GM12891 (cell line): ENCODE measurements at regions not wholly inside any gene's neighbourhood (a gene's known extent, or its start where the extent isn't known, plus 50 kb on each side); places are given as distances from the start of the nearest gene placed in this dataset.

Source experiments
- DNase-seq: peaks from one replicate; pipeline ENCODE4 v3.0.0; 2011; ENCODE audit warnings: low spot score; ENCODE audit not compliant: insufficient read length
- FAIRE-seq: peaks from 2 replicates; lab custom pipeline; 2011; peaks lifted over from hg19 to GRCh38; lab: Jason Lieb, UNC
- PAX5 ChIP-seq: IDR thresholded peaks from 2 replicates; pipeline ENCODE4 v1.6.1; 2011; ENCODE audit warnings: low read length, moderate library complexity, mild to moderate bottlenecking; ENCODE audit not compliant: insufficient read depth, severe bottlenecking
- POLR2A ChIP-seq: IDR thresholded peaks from 2 replicates; pipeline ENCODE4 v1.6.1; 2011; ENCODE audit warnings: low read depth, low read length, control low read depth
- POLR2AphosphoS5 ChIP-seq: IDR thresholded peaks from 2 replicates; pipeline ENCODE4 v1.6.1; 2011; ENCODE audit warnings: low read depth, low read length, control low read depth
- POU2F2 ChIP-seq: IDR thresholded peaks from 2 replicates; pipeline ENCODE4 v1.6.1; 2011; ENCODE audit warnings: low read depth, mild to moderate bottlenecking, control low read depth, low read length, moderate library complexity
- SPI1 ChIP-seq: IDR thresholded peaks from 2 replicates; pipeline ENCODE4 v1.6.1; 2011; ENCODE audit warnings: low read depth, low read length, control low read depth
- TAF1 ChIP-seq: IDR thresholded peaks from 2 replicates; pipeline ENCODE4 v1.6.1; 2011; ENCODE audit warnings: low read depth, low read length, control low read depth

DNA sequence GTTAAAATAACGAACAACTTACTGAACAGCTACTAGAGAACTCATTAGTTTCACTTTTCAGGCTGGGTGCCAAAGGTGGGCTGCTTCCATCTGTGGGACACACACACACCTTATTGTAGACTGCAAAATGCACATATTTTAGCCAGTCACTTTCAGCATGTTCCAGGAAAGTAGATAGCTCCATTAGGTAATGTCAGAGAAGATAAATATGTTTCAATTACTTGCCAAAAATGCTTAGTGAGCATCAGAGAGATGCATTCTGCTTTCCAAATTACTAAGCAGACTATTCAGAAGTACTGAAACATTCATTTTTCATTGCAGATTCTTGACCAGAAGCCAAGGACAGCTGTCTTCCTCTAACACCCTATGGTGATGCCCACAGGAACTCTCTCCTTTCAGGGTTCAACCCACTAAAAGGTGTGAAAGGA is 56.2 kb upstream of the APC start:
- TF ChIP-seq POU2F2 (no peak), POLR2A (no peak), TAF1 (no peak), POLR2AphosphoS5 (no peak), PAX5 (no peak), SPI1 (no peak)
- DNase-seq (no peak), FAIRE-seq (peak; percentile 69)

DNA sequence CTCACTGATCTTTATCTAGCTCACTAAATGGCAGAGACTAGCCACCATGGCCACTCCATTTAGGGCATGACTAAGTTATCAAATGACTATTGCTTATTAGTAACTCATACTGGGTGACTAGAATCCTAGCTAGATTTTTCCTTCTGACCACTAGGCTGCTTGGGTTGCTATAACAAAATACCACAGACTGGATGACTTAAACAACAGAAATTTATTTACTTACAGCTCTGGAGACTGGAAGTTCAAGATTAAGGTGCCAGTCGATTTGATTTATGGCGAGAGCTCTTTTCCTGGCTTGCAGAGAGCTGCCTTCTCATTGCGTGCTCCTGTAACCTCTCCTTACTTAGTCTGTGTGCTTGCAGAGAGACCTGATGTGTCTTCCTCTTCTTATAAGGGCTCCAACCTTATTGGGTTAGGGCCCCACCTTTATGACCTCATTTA is 55.0 kb upstream of the APC start:
- FAIRE-seq (no peak), DNase-seq (no peak)
- TF ChIP-seq SPI1 (no peak), POLR2A (no peak), TAF1 (no peak), PAX5 (no peak), POU2F2 (no peak), POLR2AphosphoS5 (no peak)

DNA sequence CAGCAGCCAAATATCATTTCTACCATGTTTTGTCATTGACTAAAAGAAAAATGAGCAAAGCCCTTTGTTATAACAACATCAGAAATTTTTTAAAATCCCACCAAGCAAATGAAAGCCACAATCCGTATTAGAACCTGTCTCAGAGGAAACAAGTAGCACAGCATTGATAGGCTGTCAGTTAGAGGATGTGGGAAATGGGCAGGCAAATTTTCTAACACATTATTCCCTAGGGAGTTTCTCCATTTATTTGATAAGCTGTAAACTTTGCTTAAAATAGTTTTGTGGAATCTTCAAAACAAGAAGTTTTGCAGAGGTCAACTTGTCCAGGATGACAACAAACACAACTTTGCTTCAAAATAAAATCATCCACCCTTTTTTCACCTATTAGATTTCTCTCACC is 53.6 kb upstream of the APC start:
- TF ChIP-seq TAF1 (no peak), SPI1 (peak; percentile 34; the same call in 1 of the 2 replicates), POU2F2 (no peak)
- FAIRE-seq: no peak
- DNase-seq: no peak

DNA sequence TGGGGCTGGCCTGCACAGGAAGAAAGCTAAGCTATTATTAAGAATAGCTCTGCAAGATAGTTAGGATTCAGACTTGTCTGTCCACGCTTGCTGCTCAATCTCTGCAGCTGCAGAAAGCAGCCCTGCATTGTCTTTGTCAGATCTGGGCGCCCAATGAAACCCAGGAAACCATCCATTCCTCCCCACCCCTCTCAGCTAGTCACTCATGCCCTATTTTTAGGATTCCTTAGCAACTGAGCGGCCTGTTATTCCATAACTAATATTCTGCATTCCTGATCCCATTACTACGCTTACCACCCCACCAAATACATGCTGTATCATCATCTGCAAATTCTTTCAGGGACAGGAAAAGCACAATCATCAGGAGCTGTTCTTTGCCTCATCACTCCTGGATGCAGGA is 52.9 kb upstream of the APC start:
- FAIRE-seq (peak; percentile 51), DNase-seq (no peak)

DNA sequence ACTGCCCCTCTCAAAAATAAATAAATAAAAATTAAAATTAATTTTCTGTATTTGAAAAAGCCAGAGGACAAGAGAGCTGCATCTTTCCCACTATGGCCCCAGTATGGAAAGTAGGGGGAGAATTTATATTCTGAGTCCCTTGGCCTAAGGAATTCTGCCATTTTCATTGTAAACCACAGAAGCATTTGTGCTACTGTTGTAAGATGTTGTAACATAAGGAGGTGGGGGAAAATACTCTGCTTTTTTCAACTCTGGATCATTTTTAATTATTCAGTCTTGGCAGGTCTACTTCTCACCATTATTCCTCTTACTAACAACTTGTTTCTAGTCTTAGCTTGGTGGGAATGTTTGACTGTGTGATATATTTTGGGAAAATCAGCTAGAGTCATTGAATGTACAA is 52.3 kb upstream of the APC start:
- FAIRE-seq: no peak
- TF ChIP-seq POU2F2 (no peak), PAX5 (no peak), TAF1 (no peak), POLR2AphosphoS5 (no peak), SPI1 (no peak), POLR2A (no peak)

More for the DNA sequence above, 52.9 kb upstream of the APC start:
- TF ChIP-seq POLR2A: no peak
- no peak for TF ChIP-seq POU2F2
- TF ChIP-seq TAF1: no peak
- no peak for TF ChIP-seq POLR2AphosphoS5
- no peak for TF ChIP-seq PAX5
- no peak for TF ChIP-seq SPI1

GRCh38 chr5:112685931-112686330 is 51.8 kb upstream of the APC start:
- no peak for TF ChIP-seq TAF1
- no peak for TF ChIP-seq SPI1
- TF ChIP-seq POU2F2: no peak
- FAIRE-seq (peak; percentile 58), DNase-seq (no peak)

More for the DNA sequence above, 52.3 kb upstream of the APC start:
- no peak for DNase-seq

DNA sequence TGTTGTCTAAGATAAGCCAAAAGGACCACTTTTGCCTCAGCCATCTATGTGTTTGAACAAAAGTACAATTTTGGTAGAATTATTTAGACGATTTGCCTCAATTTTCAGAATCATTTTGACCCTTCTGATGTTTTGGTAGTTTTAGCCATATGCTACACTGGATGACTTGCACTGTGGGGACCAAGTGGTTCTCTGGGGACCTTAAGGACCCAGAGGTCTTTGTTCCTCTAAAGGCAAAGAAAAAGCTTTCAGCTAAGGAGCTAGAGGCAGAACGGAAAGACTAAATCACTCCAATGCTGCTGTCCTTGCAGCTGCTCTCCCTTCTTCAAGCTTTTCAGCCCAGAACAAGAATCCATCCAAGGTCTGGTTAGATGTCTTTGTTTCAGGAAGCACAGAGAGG is 51.0 kb upstream of the APC start:
- TF ChIP-seq POLR2AphosphoS5: no peak
- no peak for TF ChIP-seq PAX5
- no peak for TF ChIP-seq TAF1
- no peak for TF ChIP-seq POLR2A
- no peak for TF ChIP-seq POU2F2
- no peak for TF ChIP-seq SPI1
- DNase-seq (no peak), FAIRE-seq (no peak)

- FAIRE-seq (no peak), DNase-seq (no peak)
Observed at GRCh38 chr5:112687306-112687705, 50.4 kb upstream of the APC start.

More at GRCh38 chr5:112687306-112687705, 50.4 kb upstream of the APC start:
- TF ChIP-seq POLR2AphosphoS5: no peak
- TF ChIP-seq POU2F2: no peak
- no peak for TF ChIP-seq SPI1
- TF ChIP-seq PAX5: no peak
- TF ChIP-seq TAF1: no peak
- TF ChIP-seq POLR2A: no peak
